ACHN (cell line): ENCODE measurements at regions not wholly inside any gene's neighbourhood (a gene's known extent, or its start where the extent isn't known, plus 50 kb on each side); places are given as distances from the start of the nearest gene placed in this dataset.
"Not testable (repeated sequence)": the region's sequence is repeated elsewhere in the genome, so short reads cannot be mapped to it uniquely, and the experiment has no call there.

Experiments
- DNase-seq: peaks from one replicate; pipeline ENCODE4 v3.0.0-alpha.2; 2015
- in situ Hi-C: cut with HindIII; loops from 2 replicates; pipeline ENCODE4 v1.10.0; 2017; ENCODE audit warnings: low sequenced_read_pairs, low pct_ligation_motif_present, low pct_unique_long_range_greater_than_20kb

- in situ Hi-C loops, DNase-seq: not testable (repeated sequence)
Measured at GRCh38 chr10:53155674-53156073, 383.1 kb upstream of the MBL2 start.

- in situ Hi-C loops: no loop called here
- DNase-seq: no peak
Measured at GRCh38 chr10:53153831-53154230, 381.2 kb upstream of the MBL2 start.

- DNase-seq: peak; percentile 25
- in situ Hi-C loops: no loop called here
Measured at GRCh38 chr10:53140506-53140905, 367.9 kb upstream of the MBL2 start.

GRCh38 chr10:53135897-53136253 is 363.3 kb upstream of the MBL2 start:
- DNase-seq: no peak
- in situ Hi-C loops: no loop called here

GRCh38 chr10:53135213-53135896 is 362.8 kb upstream of the MBL2 start:
- peak; percentile 56 for DNase-seq
- in situ Hi-C loops: no loop called here

GRCh38 chr10:53134050-53134449 is 361.5 kb upstream of the MBL2 start:
- DNase-seq: no peak
- in situ Hi-C loops: no loop called here

GRCh38 chr10:53130337-53130736 is 357.8 kb upstream of the MBL2 start:
- no peak for DNase-seq
- in situ Hi-C loops: no loop called here

- in situ Hi-C loops: no loop called here
Measured at GRCh38 chr10:53127686-53128085, 355.1 kb upstream of the MBL2 start.

GRCh38 chr10:53123311-53123710 is 350.7 kb upstream of the MBL2 start:
- no peak for DNase-seq
- in situ Hi-C loops: no loop called here

More at GRCh38 chr10:53127686-53128085, 355.1 kb upstream of the MBL2 start:
- DNase-seq: no peak

- in situ Hi-C loops: no loop called here
- no peak for DNase-seq
Measured at GRCh38 chr10:53122281-53122680, 349.7 kb upstream of the MBL2 start.

GRCh38 chr10:53115660-53116059 is 343.1 kb upstream of the MBL2 start:
- in situ Hi-C loops: no loop called here

GRCh38 chr10:53111529-53111928 is 338.9 kb upstream of the MBL2 start:
- in situ Hi-C loops: no loop called here
- no peak for DNase-seq

More at GRCh38 chr10:53115660-53116059, 343.1 kb upstream of the MBL2 start:
- no peak for DNase-seq

- DNase-seq: no peak
- in situ Hi-C loops: no loop called here
Measured at GRCh38 chr10:53109320-53109719, 336.7 kb upstream of the MBL2 start.

- in situ Hi-C loops: no loop called here
- no peak for DNase-seq
Measured at GRCh38 chr10:53108317-53108934, 335.8 kb upstream of the MBL2 start.

- no peak for DNase-seq
- in situ Hi-C loops: no loop called here
Measured at GRCh38 chr10:53107711-53108110, 335.1 kb upstream of the MBL2 start.

GRCh38 chr10:53102424-53102823 is 329.8 kb upstream of the MBL2 start:
- in situ Hi-C loops: no loop called here
- no peak for DNase-seq

- DNase-seq: no peak
- in situ Hi-C loops: no loop called here
Measured at GRCh38 chr10:53093878-53094277, 321.3 kb upstream of the MBL2 start.

GRCh38 chr10:53091574-53091973 is 319.0 kb upstream of the MBL2 start:
- in situ Hi-C loops: no loop called here
- no peak for DNase-seq

GRCh38 chr10:53088961-53089360 is 316.4 kb upstream of the MBL2 start:
- in situ Hi-C loops: no loop called here
- no peak for DNase-seq

- no peak for DNase-seq
- in situ Hi-C loops: no loop called here
Measured at GRCh38 chr10:53079283-53079682, 306.7 kb upstream of the MBL2 start.
